Left lobe of liver (tissue), 2 donors: ENCODE measurements at regions not wholly inside any gene's neighbourhood (a gene's known extent, or its start where the extent isn't known, plus 50 kb on each side); places are given as distances from the start of the nearest gene placed in this dataset.
"Not testable (repeated sequence)": the region's sequence is repeated elsewhere in the genome, so short reads cannot be mapped to it uniquely, and the experiment has no call there.

Experiments used
- ATAC-seq: fragments of 200-7000 bp; cut with Tn5 transposase; one replicate; pipeline ENCODE4 v1.9.1; 2020; ENCODE audit warnings: mild to moderate bottlenecking, moderate library complexity
- DNase-seq: peaks from one replicate; pipeline ENCODE4 v3.0.0-alpha.2; 2020; ENCODE audit warnings: low spot score
- donor health status: DM: no; HTN: no; CAD: no; lungs with moderate emphysema.
- donor health status: DM: no; HTN: yes; CAD: no.

- no peak for ATAC-seq
- peak; percentile 10 for DNase-seq
These were observed 130.0 kb downstream of the CPZ start for GRCh38 chr4:8722556-8722955.

GRCh38 chr4:8721621-8722020 is 129.1 kb downstream of the CPZ start:
- ATAC-seq, result no peak
- peak; percentile 19 for DNase-seq

GRCh38 chr4:8719421-8719820 is 126.9 kb downstream of the CPZ start:
- ATAC-seq (no peak), DNase-seq (peak; percentile 14)

GRCh38 chr4:8717470-8717869 is 124.9 kb downstream of the CPZ start:
- ATAC-seq, DNase-seq: not testable (repeated sequence)

GRCh38 chr4:8710946-8711345 is 118.4 kb downstream of the CPZ start:
- peak; percentile 5 for DNase-seq

GRCh38 chr4:8710416-8710815 is 117.9 kb downstream of the CPZ start:
- DNase-seq (peak; percentile 33), ATAC-seq (no peak)

More at GRCh38 chr4:8710946-8711345, 118.4 kb downstream of the CPZ start:
- no peak for ATAC-seq

GRCh38 chr4:8709729-8710360 is 117.3 kb downstream of the CPZ start:
- ATAC-seq (no peak), DNase-seq (peak; percentile 32)

GRCh38 chr4:8709050-8709728 is 116.6 kb downstream of the CPZ start:
- DNase-seq, result peak; percentile 16

GRCh38 chr4:8708401-8709021 is 115.9 kb downstream of the CPZ start:
- peak; percentile 27 for DNase-seq

More at GRCh38 chr4:8709050-8709728, 116.6 kb downstream of the CPZ start:
- ATAC-seq, result no peak

GRCh38 chr4:8707045-8707781 is 114.6 kb downstream of the CPZ start:
- ATAC-seq (no peak), DNase-seq (peak; percentile 21)

More at GRCh38 chr4:8708401-8709021, 115.9 kb downstream of the CPZ start:
- ATAC-seq, result no peak

- peak; percentile 24 for DNase-seq
These were observed 113.9 kb downstream of the CPZ start for GRCh38 chr4:8706216-8707044.

GRCh38 chr4:8705161-8706145 is 112.9 kb downstream of the CPZ start:
- DNase-seq, result peak; percentile 31
- no peak for ATAC-seq

More at GRCh38 chr4:8706216-8707044, 113.9 kb downstream of the CPZ start:
- ATAC-seq, result no peak

GRCh38 chr4:8704632-8705031 is 112.1 kb downstream of the CPZ start:
- peak; percentile 27 for DNase-seq
- no peak for ATAC-seq

GRCh38 chr4:8703857-8704495 is 111.4 kb downstream of the CPZ start:
- ATAC-seq (no peak), DNase-seq (peak; percentile 23)

- no peak for DNase-seq
These were observed 110.8 kb downstream of the CPZ start for GRCh38 chr4:8703401-8703696.

GRCh38 chr4:8702516-8703400 is 110.2 kb downstream of the CPZ start:
- DNase-seq, result peak; percentile 28
- ATAC-seq, result no peak

More at GRCh38 chr4:8703401-8703696, 110.8 kb downstream of the CPZ start:
- ATAC-seq, result no peak

GRCh38 chr4:8702020-8702495 is 109.5 kb downstream of the CPZ start:
- ATAC-seq (no peak), DNase-seq (peak; percentile 23)
